SU-DHL-6 (cell line): ENCODE measurements at regions not wholly inside any gene's neighbourhood (a gene's known extent, or its start where the extent isn't known, plus 50 kb on each side); places are given as distances from the start of the nearest gene placed in this dataset.

Experiments used
- H2AFZ ChIP-seq: fragments of 200-600 bp; sonication (generic); 2 replicates; pipeline ENCODE4 v1.6.1; 2014; ENCODE audit warnings: low read depth, mild to moderate bottlenecking, moderate library complexity, mixed read lengths, antibody characterized with exemption, low read length; ENCODE audit not compliant: severe bottlenecking
- H3F3A ChIP-seq: fragments of 200-600 bp; shearing (Covaris generic); 2 replicates; pipeline ENCODE4 v1.6.0; 2016; ENCODE audit warnings: antibody characterized with exemption, mild to moderate bottlenecking; ENCODE audit not compliant: insufficient read depth
- H3K27ac ChIP-seq: fragments of 200-600 bp; sonication (generic); 2 replicates; pipeline ENCODE4 v1.5.1; 2016; ENCODE audit warnings: low read depth, mild to moderate bottlenecking, low read length, moderate library complexity, mixed read lengths
- H3K27me3 ChIP-seq: fragments of 200-600 bp; sonication (generic), shearing (Covaris generic); 2 replicates; pipeline ENCODE4 v1.6.0; 2014; ENCODE audit warnings: mild to moderate bottlenecking, low read length
- H3K36me3 ChIP-seq: fragments of 200-600 bp; sonication (generic); 2 replicates; pipeline ENCODE4 v1.6.1; 2014; ENCODE audit warnings: mild to moderate bottlenecking, low read length, mixed read lengths
- H3K4me2 ChIP-seq: fragments of 300-600, 200-600 bp; shearing (Covaris generic), sonication (generic); 2 replicates; pipeline ENCODE4 v1.6.0; 2014; ENCODE audit warnings: low read length, low read depth, mild to moderate bottlenecking; ENCODE audit not compliant: poor library complexity, severe bottlenecking
- H3K4me3 ChIP-seq: fragments of 200-600 bp; sonication (generic); 2 replicates; pipeline ENCODE4 v1.5.1; 2014; ENCODE audit warnings: antibody characterized with exemption, low read length, mild to moderate bottlenecking, mixed read lengths; ENCODE audit not compliant: insufficient read depth, poor library complexity, severe bottlenecking
- H3K79me2 ChIP-seq: fragments of 200-600 bp; sonication (generic); 2 replicates; pipeline ENCODE4 v1.6.1; 2014; ENCODE audit warnings: mild to moderate bottlenecking, low read length, moderate library complexity; ENCODE audit not compliant: insufficient read depth
- H3K9ac ChIP-seq: fragments of 200-600 bp; sonication (generic); 2 replicates; pipeline ENCODE4 v1.7.0; 2014; ENCODE audit warnings: mild to moderate bottlenecking, low read length
- H3K9me2 ChIP-seq: fragments of 200-600 bp; sonication (generic); replicated peaks from 2 replicates; pipeline ENCODE4 v1.6.1; 2014; ENCODE audit warnings: low read length; ENCODE audit not compliant: insufficient read depth
- H3K9me3 ChIP-seq: fragments of 200-600 bp; sonication (generic); 2 replicates; pipeline ENCODE4 v1.6.1; 2014; ENCODE audit warnings: low read length, mixed read lengths; ENCODE audit not compliant: insufficient read depth
- H4K20me1 ChIP-seq: fragments of 200-600 bp; sonication (generic); 2 replicates; pipeline ENCODE4 v1.6.1; 2014; ENCODE audit warnings: low read depth, mild to moderate bottlenecking, antibody characterized with exemption, low read length, moderate library complexity, mixed read lengths
- EZH2phosphoT487 ChIP-seq: fragments of 200-600 bp; sonication (generic), shearing (Covaris generic); conservative IDR thresholded peaks from 2 replicates; pipeline ENCODE4 v1.6.1; 2018; ENCODE audit warnings: mild to moderate bottlenecking, antibody characterized with exemption, low read length, moderate library complexity, mixed read lengths
- TF ChIP-seq, protein P1 (sequence below): fragments of 200-600 bp; sonication (generic); IDR thresholded peaks from one replicate; pipeline ENCODE4 v1.5.1; 2017; ENCODE audit warnings: antibody characterized with exemption, mild to moderate bottlenecking, low read length, moderate library complexity; ENCODE audit not compliant: insufficient read depth, poor library complexity, severe bottlenecking

DNA sequence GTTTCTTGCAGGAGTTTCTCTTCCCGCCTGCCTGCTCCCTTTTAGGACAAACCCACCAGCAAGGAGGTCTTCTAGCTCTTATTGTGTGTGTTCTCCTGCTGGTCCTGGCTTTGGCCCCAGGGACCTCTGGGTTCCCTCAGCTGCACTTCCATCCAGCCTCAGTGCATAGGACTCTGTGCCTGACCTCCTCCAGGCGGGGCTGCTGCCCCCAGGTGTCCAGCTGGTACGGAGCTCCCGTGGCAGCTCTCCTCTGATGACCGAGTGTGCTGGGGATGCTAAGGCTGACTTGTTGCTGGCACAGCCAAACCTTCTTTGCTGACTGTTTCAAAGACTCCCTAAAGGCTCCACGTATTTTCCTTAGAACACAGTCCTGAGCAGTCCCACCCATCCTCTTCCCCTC is 126.5 kb downstream of the GPCPD1 start:
- Histone ChIP-seq H3K27me3 (no peaks in the 10 kb centered on the region), H3K36me3 (no peaks in the 10 kb centered on the region), H3K4me2 (no peak overlapping the region), H3K9me3 (no peaks in the 10 kb centered on the region), H3K9ac (no peak overlapping the region), H3F3A (no peaks in the 10 kb centered on the region), H3K9me2 (no peaks in the 10 kb centered on the region), H3K4me3 (no peak overlapping the region), H3K79me2 (no peaks in the 10 kb centered on the region), H3K27ac (no peak overlapping the region), H2AFZ (no peak overlapping the region), H4K20me1 (no peaks in the 10 kb centered on the region)
- TF ChIP-seq EZH2phosphoT487, result no peak
- TF ChIP-seq, protein P1, sequence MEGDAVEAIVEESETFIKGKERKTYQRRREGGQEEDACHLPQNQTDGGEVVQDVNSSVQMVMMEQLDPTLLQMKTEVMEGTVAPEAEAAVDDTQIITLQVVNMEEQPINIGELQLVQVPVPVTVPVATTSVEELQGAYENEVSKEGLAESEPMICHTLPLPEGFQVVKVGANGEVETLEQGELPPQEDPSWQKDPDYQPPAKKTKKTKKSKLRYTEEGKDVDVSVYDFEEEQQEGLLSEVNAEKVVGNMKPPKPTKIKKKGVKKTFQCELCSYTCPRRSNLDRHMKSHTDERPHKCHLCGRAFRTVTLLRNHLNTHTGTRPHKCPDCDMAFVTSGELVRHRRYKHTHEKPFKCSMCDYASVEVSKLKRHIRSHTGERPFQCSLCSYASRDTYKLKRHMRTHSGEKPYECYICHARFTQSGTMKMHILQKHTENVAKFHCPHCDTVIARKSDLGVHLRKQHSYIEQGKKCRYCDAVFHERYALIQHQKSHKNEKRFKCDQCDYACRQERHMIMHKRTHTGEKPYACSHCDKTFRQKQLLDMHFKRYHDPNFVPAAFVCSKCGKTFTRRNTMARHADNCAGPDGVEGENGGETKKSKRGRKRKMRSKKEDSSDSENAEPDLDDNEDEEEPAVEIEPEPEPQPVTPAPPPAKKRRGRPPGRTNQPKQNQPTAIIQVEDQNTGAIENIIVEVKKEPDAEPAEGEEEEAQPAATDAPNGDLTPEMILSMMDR, result no peak

DNA sequence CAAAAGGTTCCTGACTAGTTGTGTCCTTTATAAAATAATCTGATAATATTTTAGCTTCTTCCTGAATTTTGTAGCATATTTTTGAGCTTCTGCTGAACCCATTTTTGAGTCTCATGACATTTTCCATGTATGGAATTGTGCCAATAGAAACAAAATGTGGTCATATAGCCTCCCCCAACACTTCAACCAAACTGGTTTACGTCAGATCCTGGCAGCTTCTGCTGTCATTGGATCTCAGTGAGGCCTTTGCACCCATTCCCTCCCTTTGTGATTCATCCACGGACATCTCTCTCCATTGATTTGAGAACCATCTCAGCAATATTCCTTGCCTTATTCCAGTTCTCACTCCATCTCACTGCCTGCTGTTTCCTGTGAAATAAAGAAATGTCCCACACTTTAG is 128.0 kb downstream of the GPCPD1 start:
- H3F3A ChIP-seq, result no peaks in the 10 kb centered on the region
- no peaks in the 10 kb centered on the region for H4K20me1 ChIP-seq
- no peak overlapping the region for H3K9ac ChIP-seq
- H3K9me3 ChIP-seq, result no peaks in the 10 kb centered on the region
- H2AFZ ChIP-seq, result no peak overlapping the region
- H3K79me2 ChIP-seq, result no peaks in the 10 kb centered on the region
- H3K27me3 ChIP-seq, result no peaks in the 10 kb centered on the region
- no peak overlapping the region for H3K27ac ChIP-seq
- H3K4me2 ChIP-seq, result no peak overlapping the region
- no peak for TF ChIP-seq EZH2phosphoT487
- TF ChIP-seq, protein P1, result no peak
- H3K9me2 ChIP-seq, result no peaks in the 10 kb centered on the region
- no peak overlapping the region for H3K4me3 ChIP-seq
- H3K36me3 ChIP-seq, result no peaks in the 10 kb centered on the region

DNA sequence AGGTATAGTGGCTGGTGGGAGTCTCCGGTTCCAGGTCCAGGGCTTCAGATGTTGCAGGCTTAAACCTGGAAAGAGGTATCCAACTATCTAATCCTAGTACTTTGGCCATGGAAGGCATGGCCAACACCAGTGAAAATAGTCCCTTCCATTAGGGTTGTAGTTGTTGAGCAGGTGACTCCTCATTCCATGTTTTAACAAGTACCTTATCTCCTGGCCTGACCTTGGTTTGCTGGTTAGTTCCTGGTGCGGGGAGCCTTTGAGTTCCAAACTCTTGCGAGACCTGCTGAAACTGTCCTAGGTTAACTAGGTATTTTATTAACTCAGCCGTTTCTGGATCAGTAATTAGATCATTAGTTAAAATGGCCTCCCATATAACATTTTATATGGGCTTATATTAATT is 128.9 kb downstream of the GPCPD1 start:
- H3K36me3 ChIP-seq, result no peaks in the 10 kb centered on the region
- no peaks in the 10 kb centered on the region for H4K20me1 ChIP-seq
- H3K27ac ChIP-seq, result no peak overlapping the region
- H2AFZ ChIP-seq, result no peak overlapping the region
- no peaks in the 10 kb centered on the region for H3K27me3 ChIP-seq
- no peaks in the 10 kb centered on the region for H3K9me3 ChIP-seq
- no peak overlapping the region for H3K4me3 ChIP-seq
- no peaks in the 10 kb centered on the region for H3F3A ChIP-seq
- no peak overlapping the region for H3K9ac ChIP-seq
- no peaks in the 10 kb centered on the region for H3K9me2 ChIP-seq
- no peak overlapping the region for H3K4me2 ChIP-seq
- no peaks in the 10 kb centered on the region for H3K79me2 ChIP-seq
- no peak for TF ChIP-seq EZH2phosphoT487
- TF ChIP-seq, protein P1, result no peak
